ENCODE measurements at regions not wholly inside any gene's neighbourhood (a gene's known extent, or its start where the extent isn't known, plus 50 kb on each side); places are given as distances from the start of the nearest gene placed in this dataset.

DNA sequence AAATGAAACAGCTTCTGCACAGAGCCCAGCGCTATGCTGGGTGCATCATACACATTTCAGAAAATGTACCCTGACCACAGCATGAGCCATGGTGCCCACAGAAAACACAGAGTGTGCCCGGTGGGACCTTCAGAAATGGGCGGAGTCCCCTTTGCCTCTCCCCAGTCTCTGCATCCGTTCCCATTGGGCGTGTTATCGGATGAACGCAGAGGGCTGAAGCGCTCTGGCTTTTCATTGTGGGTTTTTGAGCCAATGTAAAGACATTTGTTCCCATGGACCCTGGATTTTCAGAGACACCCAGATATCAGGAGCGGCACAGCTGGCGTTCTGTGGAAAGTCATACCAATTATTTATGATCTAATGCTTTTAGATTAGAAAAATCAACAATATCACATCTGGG, 99.8 kb downstream of the DACT2 start:
- TF ChIP-seq POLR2A (IDR thresholded peaks at IDR 0.05) = no peak
- TF ChIP-seq, protein P1, sequence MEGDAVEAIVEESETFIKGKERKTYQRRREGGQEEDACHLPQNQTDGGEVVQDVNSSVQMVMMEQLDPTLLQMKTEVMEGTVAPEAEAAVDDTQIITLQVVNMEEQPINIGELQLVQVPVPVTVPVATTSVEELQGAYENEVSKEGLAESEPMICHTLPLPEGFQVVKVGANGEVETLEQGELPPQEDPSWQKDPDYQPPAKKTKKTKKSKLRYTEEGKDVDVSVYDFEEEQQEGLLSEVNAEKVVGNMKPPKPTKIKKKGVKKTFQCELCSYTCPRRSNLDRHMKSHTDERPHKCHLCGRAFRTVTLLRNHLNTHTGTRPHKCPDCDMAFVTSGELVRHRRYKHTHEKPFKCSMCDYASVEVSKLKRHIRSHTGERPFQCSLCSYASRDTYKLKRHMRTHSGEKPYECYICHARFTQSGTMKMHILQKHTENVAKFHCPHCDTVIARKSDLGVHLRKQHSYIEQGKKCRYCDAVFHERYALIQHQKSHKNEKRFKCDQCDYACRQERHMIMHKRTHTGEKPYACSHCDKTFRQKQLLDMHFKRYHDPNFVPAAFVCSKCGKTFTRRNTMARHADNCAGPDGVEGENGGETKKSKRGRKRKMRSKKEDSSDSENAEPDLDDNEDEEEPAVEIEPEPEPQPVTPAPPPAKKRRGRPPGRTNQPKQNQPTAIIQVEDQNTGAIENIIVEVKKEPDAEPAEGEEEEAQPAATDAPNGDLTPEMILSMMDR (IDR thresholded peaks at IDR 0.05) = no peak

Measured in right lobe of liver (tissue), 4 donors.